CD4-positive, alpha-beta T cell treated with Interleukin-15 for 1 hour (primary cell): ENCODE measurements at regions not wholly inside any gene's neighbourhood (a gene's known extent, or its start where the extent isn't known, plus 50 kb on each side); places are given as distances from the start of the nearest gene placed in this dataset.

Experiments used
- DNase-seq: peaks from one replicate; pipeline ENCODE4 v3.0.0-alpha.2; 2020

- no peak for DNase-seq
Observed at GRCh38 chr6:112806163-112806865, 459.2 kb downstream of the RFPL4B start.

DNA sequence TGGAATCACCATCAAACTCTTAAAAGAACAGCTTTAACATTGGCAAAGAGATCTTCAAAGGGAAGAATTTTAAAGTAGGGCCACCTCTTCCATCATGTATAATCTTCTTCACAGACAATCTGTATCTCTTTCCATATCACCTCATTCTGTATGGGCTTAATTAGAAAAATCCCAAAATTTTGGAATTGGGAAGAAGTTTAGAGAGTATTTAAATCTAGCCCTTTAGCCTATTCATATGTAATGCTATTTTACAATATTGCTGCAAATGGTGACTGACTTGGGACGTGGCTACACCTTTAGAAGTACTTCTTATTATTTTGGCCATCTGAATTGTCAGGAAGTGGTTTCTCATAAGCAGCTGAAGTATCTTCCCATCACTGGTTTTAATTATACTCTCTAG is 474.3 kb downstream of the RFPL4B start:
- DNase-seq, result no peak

- no peak for DNase-seq
Observed at GRCh38 chr6:112822769-112823168, 475.6 kb downstream of the RFPL4B start.

GRCh38 chr6:112827793-112828192 is 480.7 kb downstream of the RFPL4B start:
- DNase-seq, result no peak

GRCh38 chr6:112831022-112831421 is 483.9 kb downstream of the RFPL4B start:
- no peak for DNase-seq

GRCh38 chr6:112833581-112834131 is 486.5 kb downstream of the RFPL4B start:
- no peak for DNase-seq

DNA sequence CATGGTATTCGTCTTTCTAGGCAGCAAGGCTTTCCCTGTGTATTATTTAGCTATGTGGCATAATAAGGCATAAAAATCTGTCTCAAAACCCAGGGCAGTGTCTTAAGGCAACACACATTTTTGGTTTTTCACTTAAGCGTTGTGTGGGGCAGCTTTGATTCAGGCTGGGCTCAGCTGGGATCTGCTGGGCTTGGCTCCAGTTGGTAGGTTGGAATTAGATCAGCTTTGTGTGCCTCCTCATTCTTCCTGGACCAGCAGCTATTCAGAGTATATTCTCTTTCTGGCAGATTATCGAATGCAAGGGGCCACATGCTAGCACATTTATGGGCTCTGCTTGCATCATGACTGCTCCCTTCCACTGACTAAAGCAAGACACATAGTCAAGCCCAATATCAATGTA is 487.9 kb downstream of the RFPL4B start:
- no peak for DNase-seq

DNA sequence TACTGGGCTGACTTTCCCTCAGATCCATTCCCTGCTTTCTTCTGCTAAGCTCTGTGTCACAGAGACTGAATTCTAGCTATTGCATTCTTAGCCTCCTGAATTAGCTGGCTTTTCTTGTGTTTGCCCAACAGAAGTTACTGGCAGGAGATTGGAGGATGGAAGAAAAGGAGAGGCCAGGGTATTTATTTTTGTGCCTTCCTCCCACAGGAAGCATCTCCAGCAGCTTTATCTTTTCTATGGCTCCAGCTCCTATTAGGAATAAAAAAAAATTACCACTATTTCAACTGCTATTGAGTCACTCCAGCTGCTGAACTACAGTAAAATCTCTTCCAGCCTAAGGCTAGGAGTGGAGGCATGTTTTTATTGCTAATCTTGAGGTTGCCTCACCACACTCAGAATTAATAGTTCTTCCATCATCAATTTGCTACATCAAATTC is 492.4 kb downstream of the RFPL4B start:
- no peak for DNase-seq

GRCh38 chr6:112841553-112842329 is 494.6 kb downstream of the RFPL4B start:
- DNase-seq, result no peak

- DNase-seq, result no peak
Observed at GRCh38 chr6:112842330-112842685, 495.2 kb downstream of the RFPL4B start.

DNA sequence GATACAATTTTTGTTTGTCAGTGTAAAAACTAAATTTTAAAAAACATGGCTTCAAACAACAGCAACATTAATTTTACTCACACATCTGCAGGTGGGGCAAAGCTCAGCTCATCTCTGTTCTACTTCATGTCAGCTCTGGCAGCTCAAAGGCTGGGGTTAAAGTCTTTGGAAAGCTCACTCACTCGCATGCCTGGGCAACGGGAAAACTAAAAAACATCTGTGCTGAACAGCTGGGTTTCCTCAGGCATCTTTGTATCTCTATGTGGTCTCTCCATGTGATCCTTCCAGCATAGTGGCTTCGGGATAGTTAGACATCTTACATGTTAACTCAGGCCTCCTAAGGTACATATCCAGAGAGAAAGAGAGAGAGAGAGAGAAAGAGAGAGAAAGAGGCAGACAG is 499.6 kb downstream of the RFPL4B start:
- DNase-seq, result no peak

DNA sequence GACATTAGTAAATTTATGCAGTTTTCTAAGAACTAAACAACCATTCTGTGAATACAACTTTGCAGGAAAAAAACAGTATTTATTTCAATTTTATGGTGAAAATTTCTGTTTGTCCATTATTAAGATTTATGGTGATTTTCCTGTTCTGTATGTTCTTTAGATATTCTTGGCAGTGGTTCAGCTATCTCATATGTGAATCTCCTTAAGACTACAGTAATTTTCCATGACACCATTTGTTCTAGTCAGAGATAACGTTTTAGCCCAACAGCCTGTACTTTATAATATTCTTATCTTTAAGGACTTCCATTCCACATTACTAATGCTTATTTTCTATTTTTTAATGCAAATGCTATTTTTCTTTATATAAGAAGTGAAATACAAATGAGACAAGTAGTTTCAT is 504.0 kb downstream of the RFPL4B start:
- DNase-seq, result no peak

- DNase-seq, result no peak
Observed at GRCh38 chr6:112853162-112853561, 506.0 kb downstream of the RFPL4B start.

- DNase-seq, result no peak
Observed at GRCh38 chr6:112863753-112864152, 516.6 kb downstream of the RFPL4B start.

GRCh38 chr6:112865131-112865530 is 518.0 kb downstream of the RFPL4B start:
- no peak for DNase-seq

GRCh38 chr6:112874881-112875280 is 527.8 kb downstream of the RFPL4B start:
- DNase-seq, result no peak

- DNase-seq, result no peak
Observed at GRCh38 chr6:112877134-112878100, 530.3 kb downstream of the RFPL4B start.

- DNase-seq, result peak; percentile 16
Observed at GRCh38 chr6:112879920-112880413, 532.8 kb downstream of the RFPL4B start.

DNA sequence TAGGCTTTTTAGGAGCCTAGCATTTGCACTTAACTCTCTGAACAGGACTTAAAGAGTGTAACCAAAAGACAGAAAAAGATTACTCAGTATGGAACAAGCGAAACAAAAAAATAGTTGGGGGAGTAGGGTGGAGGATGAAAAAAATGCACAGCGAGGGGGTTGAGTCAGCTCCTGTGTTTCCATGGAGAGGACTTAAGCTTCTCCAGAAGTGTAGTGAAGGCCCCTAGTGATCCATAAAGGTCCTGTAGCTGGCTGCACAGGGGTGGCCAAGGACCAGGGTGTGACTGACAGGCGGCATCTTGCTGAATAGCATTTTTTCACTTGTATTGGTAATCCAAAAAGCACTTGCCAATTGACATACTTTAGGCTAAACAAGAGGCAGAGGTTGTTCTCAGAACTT is 533.9 kb downstream of the RFPL4B start:
- no peak for DNase-seq

DNA sequence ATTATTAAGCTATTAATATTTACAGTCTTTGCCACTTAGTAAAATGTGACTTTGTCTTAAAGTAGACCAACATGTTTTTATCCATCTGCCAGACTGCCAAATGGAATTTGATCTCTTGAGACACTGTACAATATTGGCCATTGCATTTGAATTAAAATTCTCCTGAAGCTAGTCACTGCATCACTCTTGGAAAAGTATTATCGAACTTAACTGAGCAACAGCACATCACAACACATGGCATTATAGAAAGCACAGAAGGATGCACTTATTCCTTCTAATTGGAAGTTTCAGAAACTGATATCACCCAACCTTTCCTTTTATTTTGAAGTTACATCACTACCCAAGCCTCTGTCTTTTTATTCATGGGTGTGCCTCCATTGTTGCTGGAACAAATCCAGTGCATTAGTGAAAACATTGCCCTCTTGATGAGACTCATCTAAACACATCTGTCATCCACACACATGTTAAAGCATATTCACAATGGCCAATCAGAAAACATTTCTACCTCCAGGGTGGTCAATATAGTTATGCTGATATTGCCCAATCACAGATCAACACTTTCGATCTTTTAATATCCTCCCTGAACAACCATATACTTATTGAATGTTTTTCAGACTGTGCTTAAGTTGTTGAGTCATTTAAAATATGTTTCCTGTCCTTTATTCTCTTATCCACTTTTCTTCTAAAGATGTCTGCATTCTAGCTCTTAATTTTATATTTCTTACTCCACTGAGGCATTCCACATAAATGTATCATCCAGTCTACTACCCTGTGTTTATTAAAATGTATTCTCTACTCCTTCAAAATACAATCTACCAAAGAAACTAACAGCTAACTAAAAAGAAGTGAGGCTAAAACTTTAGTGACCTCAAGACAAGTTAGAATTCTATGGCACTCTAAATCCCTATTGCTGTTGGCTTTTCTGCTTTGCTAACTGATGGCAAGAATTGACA is 535.0 kb downstream of the RFPL4B start:
- no peak for DNase-seq

GRCh38 chr6:112883095-112883494 is 536.0 kb downstream of the RFPL4B start:
- DNase-seq, result no peak

GRCh38 chr6:112886415-112886814 is 539.3 kb downstream of the RFPL4B start:
- DNase-seq, result no peak
